OCI-M2 (cell line): ENCODE measurements at regions not wholly inside any gene's neighbourhood (a gene's known extent, or its start where the extent isn't known, plus 50 kb on each side); places are given as distances from the start of the nearest gene placed in this dataset.
"Not testable (repeated sequence)": the region's sequence is repeated elsewhere in the genome, so short reads cannot be mapped to it uniquely, and the experiment has no call there.

ENCODE experiments used
- DNase-seq: peaks from one replicate; lab custom pipeline; 2025; ENCODE audit not compliant: unreplicated experiment; lab: John Stamatoyannopoulos, UW

DNA sequence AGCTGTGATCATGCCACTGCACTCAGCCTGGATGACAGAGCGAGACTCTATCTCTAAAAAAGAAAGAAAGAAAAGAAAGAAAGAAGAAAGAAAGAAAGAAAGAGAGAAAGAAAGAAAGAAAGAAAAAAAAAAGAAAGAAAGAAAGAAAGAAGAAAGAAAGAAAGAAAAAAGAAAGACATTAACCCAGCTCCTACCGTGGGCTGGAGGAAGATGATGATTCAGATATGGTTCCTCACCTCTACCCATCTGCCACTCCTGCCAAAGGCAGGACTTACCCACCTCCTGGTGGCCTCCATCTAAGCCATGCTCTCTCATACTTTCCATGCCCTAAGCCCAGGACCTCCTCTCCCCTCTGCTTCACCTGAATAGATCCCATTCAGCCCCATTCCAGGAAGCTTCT lies 93.3 kb upstream of the LHX1 start:
- no peak for DNase-seq

- no peak for DNase-seq
These were observed 92.7 kb upstream of the LHX1 start for GRCh38 chr17:36844601-36845000.

- no peak for DNase-seq
These were observed 91.4 kb upstream of the LHX1 start for GRCh38 chr17:36845916-36846315.

DNA sequence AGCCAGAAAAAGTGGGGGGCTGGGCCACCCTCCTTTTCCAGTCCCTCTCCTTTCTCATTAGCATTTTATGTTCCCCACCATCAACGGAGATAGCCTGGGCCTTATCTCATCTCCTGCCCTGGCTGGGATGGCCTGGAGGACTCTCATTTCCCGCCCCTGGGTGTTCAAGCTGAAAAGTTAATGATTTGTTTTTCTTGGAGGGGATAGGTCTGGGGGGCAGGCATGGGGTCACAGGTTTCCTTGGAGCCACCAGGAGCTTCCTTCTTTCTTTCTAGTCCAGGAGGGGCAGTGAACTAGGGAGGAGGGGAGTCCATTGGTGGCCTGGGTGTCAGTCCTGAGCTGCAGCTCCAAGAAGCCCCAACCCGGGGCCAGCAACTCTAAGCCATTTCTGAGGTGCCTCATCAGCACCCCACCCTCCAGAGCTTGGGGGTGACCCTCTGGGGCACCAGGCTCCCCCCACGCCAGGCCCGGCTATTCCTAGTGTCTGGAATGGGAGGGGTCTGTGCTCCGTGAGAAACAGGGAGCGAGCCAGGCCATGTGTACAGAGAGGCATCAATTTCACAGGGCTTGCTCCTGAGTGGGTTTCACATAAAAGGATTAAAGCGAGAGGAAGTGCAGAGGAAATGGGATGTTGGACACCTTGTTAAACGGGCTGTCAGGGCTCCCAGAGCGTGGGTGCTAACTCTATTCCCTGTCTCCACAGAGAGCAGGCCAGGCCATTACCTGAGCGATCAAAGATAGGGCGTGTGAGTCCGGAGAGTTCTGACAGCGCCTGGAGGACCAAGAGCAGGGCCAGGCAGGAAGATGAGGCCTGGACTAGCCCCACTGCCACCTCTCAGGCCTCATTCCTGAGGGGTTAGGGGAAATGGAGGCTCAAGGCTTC lies 90.6 kb upstream of the LHX1 start:
- no peak for DNase-seq

DNA sequence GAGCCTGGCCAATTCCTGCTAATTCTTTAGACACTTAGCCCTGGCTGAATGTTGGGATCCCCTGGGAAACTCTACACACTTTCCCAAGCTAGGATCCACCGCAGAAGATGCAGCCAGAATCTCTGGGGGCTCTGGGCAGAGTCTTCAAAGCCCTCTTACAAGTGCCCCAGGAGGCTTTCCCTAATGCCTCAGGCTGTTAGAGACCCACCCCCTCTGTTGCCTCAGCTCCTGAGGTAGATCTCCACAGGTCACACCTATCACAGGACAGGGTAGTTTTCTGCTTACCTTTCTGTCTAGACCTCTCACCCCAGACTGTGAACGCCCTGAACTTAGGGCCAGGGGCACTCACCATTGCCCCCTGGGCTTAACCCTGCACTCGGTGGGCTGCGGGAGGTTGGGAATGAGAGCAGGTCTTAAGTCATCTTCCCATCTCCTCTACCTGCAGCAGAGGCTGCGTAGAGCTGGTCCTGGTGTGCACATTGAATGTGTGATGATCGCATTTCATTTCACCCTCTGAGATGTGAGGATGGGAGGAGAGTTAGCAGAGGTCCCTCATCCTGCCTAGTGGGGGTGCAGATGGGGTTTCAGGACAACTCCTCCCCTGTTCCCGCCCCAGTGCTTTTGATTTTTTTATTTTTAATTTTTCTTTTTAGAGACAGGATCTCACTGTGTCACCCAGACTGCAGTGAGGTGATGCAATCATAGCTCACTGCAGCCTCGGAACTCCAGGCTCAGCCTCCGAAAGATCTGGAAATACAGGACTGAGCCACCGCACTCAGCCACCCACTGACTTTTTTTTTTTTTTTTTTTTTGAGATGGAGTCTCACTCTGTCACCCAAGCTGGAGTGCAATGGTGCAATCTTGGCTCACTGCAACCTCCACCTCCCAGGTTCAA lies 89.0 kb upstream of the LHX1 start:
- no peak for DNase-seq

DNA sequence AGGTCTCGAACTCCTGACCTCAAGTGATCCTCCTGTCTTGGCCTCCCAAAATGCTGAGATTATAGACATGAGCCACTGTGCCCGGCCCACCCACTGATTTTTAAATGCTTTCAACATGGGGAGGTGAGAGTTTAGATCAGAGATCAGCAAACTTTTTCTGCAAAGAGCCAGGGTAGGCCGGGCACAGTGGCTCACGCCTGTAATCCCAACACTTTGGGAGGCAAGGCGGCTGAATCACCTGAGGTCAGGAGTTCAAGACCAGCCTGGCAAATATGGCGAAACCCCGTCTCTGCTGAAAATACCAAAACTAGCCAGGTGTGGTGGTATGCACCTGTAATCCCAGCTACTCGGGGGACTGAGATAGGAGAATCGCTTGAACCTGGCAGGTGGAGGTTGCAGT lies 88.3 kb upstream of the LHX1 start:
- DNase-seq, result not testable (repeated sequence)

GRCh38 chr17:36849871-36850348 lies 87.4 kb upstream of the LHX1 start:
- DNase-seq, result no peak

- no peak for DNase-seq
These were observed 86.5 kb upstream of the LHX1 start for GRCh38 chr17:36850790-36851189.

- no peak for DNase-seq
These were observed 86.0 kb upstream of the LHX1 start for GRCh38 chr17:36851250-36851649.

DNA sequence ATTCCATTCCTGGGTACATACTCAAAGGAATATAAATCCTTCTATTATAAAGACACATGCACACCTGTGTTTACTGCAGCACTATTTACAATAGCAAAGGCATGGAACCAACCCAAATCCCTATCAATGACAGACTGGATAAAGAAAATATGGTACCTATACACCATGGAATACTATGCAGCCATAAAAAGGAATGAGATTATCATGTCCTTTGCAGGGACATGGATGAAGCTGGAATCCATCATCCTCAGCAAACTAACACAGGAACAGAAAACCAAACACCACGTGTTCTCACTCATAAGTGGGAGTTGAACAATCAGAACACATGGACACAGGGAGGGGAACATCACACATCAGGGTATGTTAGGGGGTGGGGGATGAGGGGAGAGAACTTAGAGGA lies 84.8 kb upstream of the LHX1 start:
- DNase-seq, result not testable (repeated sequence)

GRCh38 chr17:36854982-36855381 lies 82.3 kb upstream of the LHX1 start:
- DNase-seq, result no peak

DNA sequence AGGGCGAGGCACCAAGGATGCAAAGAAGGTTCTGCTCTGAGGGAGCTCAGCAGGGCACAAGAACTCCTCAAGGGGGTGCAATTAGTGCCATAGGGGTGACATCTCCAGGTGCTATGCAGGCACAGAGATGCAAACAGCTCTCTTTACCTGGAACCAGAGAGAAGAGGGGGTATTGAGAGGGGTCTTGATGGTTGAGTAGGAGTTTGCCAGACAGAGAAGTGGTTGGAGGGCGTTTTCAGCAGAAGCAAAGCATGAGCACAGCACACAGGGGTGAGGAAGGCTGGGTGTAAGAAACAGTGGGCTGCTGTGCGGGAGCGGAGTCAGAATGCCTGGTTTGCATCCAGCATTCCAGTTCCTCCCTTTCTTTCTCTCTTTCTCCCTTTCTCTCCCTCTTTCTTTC lies 81.8 kb upstream of the LHX1 start:
- no peak for DNase-seq

DNA sequence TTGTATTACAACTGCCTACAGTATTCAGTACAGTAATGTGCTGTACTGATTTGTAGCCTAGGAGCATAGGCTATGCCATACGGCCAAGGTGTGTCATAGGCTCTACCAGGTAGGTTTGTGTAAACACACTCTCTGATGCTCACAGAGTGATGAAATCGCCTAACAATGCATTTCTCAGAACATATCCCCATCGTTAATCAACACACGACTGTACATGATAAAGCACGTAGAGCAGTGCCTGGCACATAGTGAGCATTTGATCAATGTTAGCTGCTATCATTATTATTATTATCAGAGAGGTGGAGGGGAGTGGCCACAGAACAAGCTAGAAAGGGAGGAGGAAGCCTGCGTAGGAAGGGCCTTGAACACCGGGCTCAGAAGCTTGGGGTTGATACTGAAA lies 81.1 kb upstream of the LHX1 start:
- no peak for DNase-seq

GRCh38 chr17:36856903-36857381 lies 80.3 kb upstream of the LHX1 start:
- DNase-seq, result no peak

DNA sequence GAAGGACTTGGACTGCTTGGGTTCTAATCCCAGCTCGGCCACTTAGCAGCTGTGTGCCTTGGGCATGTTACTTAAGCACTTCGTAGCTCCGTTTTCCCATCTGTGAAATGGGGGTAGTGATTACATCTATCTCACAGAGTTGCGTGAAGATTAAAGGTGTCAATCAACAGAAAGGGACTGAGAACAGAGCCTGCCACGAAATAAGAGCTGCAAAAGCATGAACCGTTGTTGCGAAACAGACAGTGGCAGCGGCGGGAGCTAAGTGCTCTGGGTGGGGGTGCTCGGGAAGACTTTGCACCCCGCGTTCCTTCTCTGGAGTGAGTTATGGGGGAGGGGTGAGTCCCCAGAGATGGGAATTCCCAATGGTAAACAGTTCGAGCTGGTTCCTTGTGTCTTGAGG lies 79.6 kb upstream of the LHX1 start:
- no peak for DNase-seq

DNA sequence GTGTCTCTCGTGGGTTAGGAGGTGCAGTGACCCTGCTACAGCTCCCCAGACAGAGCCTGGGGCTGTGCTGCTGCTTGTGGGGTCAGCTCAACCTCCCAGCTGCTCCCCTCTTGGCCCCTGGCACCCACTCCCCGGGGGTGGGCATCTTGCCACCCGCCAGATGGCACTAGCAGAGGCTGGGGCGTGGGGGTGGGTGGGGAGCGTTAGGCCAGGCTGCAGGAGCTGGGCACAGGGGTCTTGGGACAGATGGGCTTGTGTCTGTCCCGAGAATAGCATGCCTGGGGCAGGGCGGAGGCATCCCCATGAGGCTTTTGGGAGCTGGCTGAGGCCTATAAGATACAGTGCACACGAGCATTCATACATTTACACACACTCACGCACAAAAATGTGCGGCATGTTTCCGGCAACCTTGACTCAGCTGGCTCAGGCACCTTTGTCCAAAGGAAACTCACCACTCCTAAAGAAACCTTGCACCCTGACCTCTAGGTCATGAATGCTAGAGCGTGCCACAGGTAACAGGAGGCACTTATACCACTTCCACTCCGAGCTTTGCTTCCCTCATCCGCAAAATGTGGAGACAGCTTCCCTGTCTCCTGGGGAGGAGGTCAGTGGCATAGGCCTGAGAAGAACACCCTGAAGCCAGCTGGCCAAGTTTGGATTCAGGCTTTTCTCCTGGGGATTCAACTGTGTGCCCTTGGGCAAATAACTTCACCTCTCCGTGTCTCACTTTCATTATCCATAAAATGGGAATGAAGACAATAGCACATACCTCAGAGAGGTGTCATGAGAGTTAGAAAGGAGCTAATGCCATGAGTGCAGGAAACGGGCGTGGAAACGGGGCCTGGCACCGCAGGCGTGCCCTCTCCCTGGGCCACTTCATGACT lies 78.9 kb upstream of the LHX1 start:
- DNase-seq, result no peak

- DNase-seq, result no peak
These were observed 78.3 kb upstream of the LHX1 start for GRCh38 chr17:36859003-36859300.

DNA sequence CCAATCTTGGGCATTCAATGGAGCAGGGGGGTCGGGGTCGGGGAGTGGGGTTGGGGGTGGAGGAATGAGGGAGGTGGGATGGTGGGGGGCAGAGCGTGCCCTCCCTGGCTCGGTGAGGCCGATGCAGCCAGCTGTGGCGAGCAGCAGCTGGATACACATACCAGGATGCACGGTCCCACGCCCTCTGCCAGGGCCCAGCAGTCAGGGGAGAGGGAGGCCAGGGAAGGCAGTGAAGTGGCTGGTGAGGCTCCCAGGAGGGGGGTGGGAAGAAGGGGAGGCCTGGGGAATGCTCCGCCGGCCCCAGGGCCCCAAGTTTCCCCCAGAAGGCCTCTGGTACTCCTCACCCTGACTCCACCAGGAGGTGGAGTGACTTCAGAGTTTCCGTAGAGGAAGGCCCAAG lies 77.6 kb upstream of the LHX1 start:
- DNase-seq, result no peak

DNA sequence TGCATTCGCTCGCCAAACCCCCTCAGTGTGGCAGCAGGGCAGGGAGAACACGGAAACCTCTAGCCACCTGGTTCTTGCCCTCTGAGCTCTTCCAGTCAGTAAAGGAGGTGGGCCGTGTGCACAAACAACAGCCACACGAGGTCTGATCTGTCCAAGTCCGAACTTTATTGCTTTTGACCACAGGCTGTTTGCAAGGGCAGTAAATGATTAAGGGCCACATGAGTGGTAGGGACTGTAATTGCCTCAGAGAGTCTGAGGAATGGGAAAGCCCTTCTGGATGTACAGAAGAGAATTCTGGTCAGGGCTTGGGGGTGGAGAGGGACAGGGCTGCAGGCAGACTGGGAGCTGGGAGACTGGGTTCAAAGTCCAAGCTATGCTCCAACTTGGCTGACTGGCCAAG lies 75.7 kb upstream of the LHX1 start:
- DNase-seq, result no peak

DNA sequence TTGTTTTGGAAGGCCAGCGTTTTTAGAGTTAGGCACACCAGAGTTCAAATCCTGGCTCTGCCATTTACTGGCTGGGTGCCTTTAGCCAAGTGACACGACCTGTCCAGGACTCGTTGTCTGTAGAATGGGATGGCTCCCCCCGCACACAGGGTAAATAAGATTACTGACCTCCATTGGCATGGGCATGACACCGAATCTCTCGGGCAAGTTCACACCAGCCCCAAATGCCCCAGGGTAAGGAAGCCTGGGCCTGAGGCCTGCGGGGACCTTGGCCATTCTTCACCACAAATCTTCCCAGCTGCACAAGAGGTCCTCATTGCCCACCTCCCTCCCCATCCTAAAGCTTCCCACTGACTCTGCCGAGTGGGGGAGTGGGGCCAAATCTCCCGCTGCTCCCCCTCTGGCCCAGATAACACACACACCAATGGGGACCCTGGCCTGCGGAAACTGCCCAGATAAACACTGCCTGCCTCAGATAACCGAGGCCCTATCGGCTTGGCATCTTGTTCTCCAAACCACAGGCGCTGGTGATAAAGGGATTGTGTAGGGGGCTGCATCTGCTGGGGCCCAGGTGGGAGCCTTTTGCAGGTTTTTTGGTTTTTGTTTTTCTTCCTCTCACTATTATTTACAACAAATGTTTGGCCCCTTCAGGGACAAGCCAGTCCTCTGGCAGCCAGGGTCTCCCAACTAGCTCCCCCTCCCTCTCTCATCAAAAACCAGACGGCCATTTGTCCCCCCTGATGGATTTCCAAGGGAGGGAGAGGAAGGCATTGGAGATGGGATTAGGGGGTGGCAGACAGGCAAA lies 75.0 kb upstream of the LHX1 start:
- DNase-seq, result no peak
